Vagina (tissue), 2 donors: ENCODE measurements at regions not wholly inside any gene's neighbourhood (a gene's known extent, or its start where the extent isn't known, plus 50 kb on each side); places are given as distances from the start of the nearest gene placed in this dataset.

Experiments used
- CTCF ChIP-seq, 3 experiments: fragments of 450-650 bp in 2 of 3; fragments of 200-600 bp in 1 of 3; sonication (generic) in 1 of 3; IDR thresholded peaks; one replicate each; pipeline ENCODE4 v1.5.1; 2017 to 2019; ENCODE audit warnings: antibody characterized with exemption in 3 of 3, mild to moderate bottlenecking in 2 of 3, moderate library complexity in 2 of 3
- POLR2AphosphoS5 ChIP-seq, 2 donors: sonication (generic); formaldehyde crosslinking; IDR thresholded peaks; one replicate each; pipeline ENCODE4 v1.9.0; 2017; ENCODE audit warnings: antibody characterized with exemption in 2 of 2, mild to moderate bottlenecking in 2 of 2, low read depth in 1 of 2; ENCODE audit not compliant: insufficient read depth in 1 of 2

GRCh38 chr5:74037321-74037720, 411.3 kb downstream of the ARHGEF28 start:
- TF ChIP-seq CTCF (IDR thresholded peaks at IDR 0.05), result no peak
- no peak for TF ChIP-seq POLR2AphosphoS5 (IDR thresholded peaks at IDR 0.05; ENCODE audit: insufficient read depth in 1 of 2, low read depth in 1 of 2)
